ENCODE measurements at regions not wholly inside any gene's neighbourhood (a gene's known extent, or its start where the extent isn't known, plus 50 kb on each side); places are given as distances from the start of the nearest gene placed in this dataset.

GRCh38 chr7:114158275-114158674 is 239.5 kb upstream of the PPP1R3A start:
- H4K20me1 ChIP-seq (ENCODE audit: insufficient read depth, low read length) = no peaks in the 10 kb centered on the region
- no peak overlapping the region for H3K27ac ChIP-seq (ENCODE audit: low read depth in 1 of 2, low read length in 2 of 2)
- H3K4me1 ChIP-seq (ENCODE audit: control insufficient read depth in 1 of 2, insufficient read depth in 2 of 2, low read length in 2 of 2) = no peaks in the 10 kb centered on the region
- no peaks in the 10 kb centered on the region for H3K27me3 ChIP-seq (ENCODE audit: control insufficient read depth in 2 of 2, insufficient read depth in 2 of 2, low read length in 2 of 2)
- no peaks in the 10 kb centered on the region for H3K79me2 ChIP-seq (ENCODE audit: insufficient read depth, low read length)
- no peak for TF ChIP-seq CTCF (IDR thresholded peaks at IDR 0.05)
- no peak overlapping the region for H3K27ac Mint-ChIP-seq
- no peak overlapping the region for H3K4me3 ChIP-seq (replicated peaks in 1 of 3; ENCODE audit: low read depth in 2 of 3, low read length in 3 of 3)
- no peaks in the 10 kb centered on the region for H3K36me3 Mint-ChIP-seq
- DNase-seq = no peak
- H2AFZ ChIP-seq (ENCODE audit: insufficient read depth, low read depth, low read length, poor library complexity, severe bottlenecking) = no peak overlapping the region
- no peak overlapping the region for H3K4me2 ChIP-seq (replicated peaks; ENCODE audit: extremely low read depth, low read length, poor library complexity, severe bottlenecking)
- H3K9me3 ChIP-seq (replicated peaks in 1 of 2; ENCODE audit: control insufficient read depth in 1 of 2, insufficient read depth in 1 of 2, low read length in 2 of 2) = no peaks in the 10 kb centered on the region
- 100% methylated on average over 1 of the region's 3 CpGs for WGBS (ENCODE audit: insufficient coverage)
- no peaks in the 10 kb centered on the region for H3K4me1 Mint-ChIP-seq
- peaks cover 0 to 4% (median 0%) of the 10 kb centered on the region in 7 donors for H3K9me3 Mint-ChIP-seq
- H3K4me3 Mint-ChIP-seq = no peak overlapping the region
- intact Hi-C loops (cut with micrococcal nuclease) = no loop called here
- H3K36me3 ChIP-seq (replicated peaks in 1 of 2; ENCODE audit: control insufficient read depth in 1 of 2, insufficient read depth in 2 of 2, low read length in 2 of 2) = no peaks in the 10 kb centered on the region
- peaks cover 0 to 2% (median 0%) of the 10 kb centered on the region in 3 donors for H3K27me3 Mint-ChIP-seq (ENCODE audit: low read depth in 3 of 3)
- H3K9ac ChIP-seq (ENCODE audit: insufficient read depth, low read length, poor library complexity, severe bottlenecking) = no peak overlapping the region

GRCh38 chr7:114156178-114156577 is 237.4 kb upstream of the PPP1R3A start:
- H3K36me3 ChIP-seq (replicated peaks in 1 of 2; ENCODE audit: control insufficient read depth in 1 of 2, insufficient read depth in 2 of 2, low read length in 2 of 2) = no peaks in the 10 kb centered on the region
- no peak overlapping the region for H2AFZ ChIP-seq (ENCODE audit: insufficient read depth, low read depth, low read length, poor library complexity, severe bottlenecking)
- no peaks in the 10 kb centered on the region for H3K27me3 ChIP-seq (ENCODE audit: control insufficient read depth in 2 of 2, insufficient read depth in 2 of 2, low read length in 2 of 2)
- no peaks in the 10 kb centered on the region for H4K20me1 ChIP-seq (ENCODE audit: insufficient read depth, low read length)
- Mint-ChIP-seq H3K9me3 (peaks cover 0 to 4% (median 0%) of the 10 kb centered on the region in 7 donors), H3K4me3 (no peak overlapping the region), H3K27ac (no peak overlapping the region), H3K36me3 (no peaks in the 10 kb centered on the region), H3K4me1 (no peaks in the 10 kb centered on the region), H3K27me3 (ENCODE audit: low read depth in 3 of 3) (peaks cover 0 to 2% (median 0%) of the 10 kb centered on the region in 3 donors)
- no peaks in the 10 kb centered on the region for H3K79me2 ChIP-seq (ENCODE audit: insufficient read depth, low read length)
- no peak for TF ChIP-seq CTCF (IDR thresholded peaks at IDR 0.05)
- H3K4me2 ChIP-seq (replicated peaks; ENCODE audit: extremely low read depth, low read length, poor library complexity, severe bottlenecking) = no peak overlapping the region
- no peak overlapping the region for H3K9ac ChIP-seq (ENCODE audit: insufficient read depth, low read length, poor library complexity, severe bottlenecking)
- intact Hi-C loops (cut with micrococcal nuclease) = no loop called here
- no peaks in the 10 kb centered on the region for H3K4me1 ChIP-seq (ENCODE audit: control insufficient read depth in 1 of 2, insufficient read depth in 2 of 2, low read length in 2 of 2)
- no peaks in the 10 kb centered on the region for H3K9me3 ChIP-seq (replicated peaks in 1 of 2; ENCODE audit: control insufficient read depth in 1 of 2, insufficient read depth in 1 of 2, low read length in 2 of 2)
- no peak overlapping the region for H3K4me3 ChIP-seq (replicated peaks in 1 of 3; ENCODE audit: low read depth in 2 of 3, low read length in 3 of 3)
- no CpG with 5 or more reads among the region's 1 CpG for WGBS (ENCODE audit: insufficient coverage)
- DNase-seq = no peak
- no peak overlapping the region for H3K27ac ChIP-seq (ENCODE audit: low read depth in 1 of 2, low read length in 2 of 2)
